ELR (cell line): ENCODE measurements at regions not wholly inside any gene's neighbourhood (a gene's known extent, or its start where the extent isn't known, plus 50 kb on each side); places are given as distances from the start of the nearest gene placed in this dataset.
"Not testable (repeated sequence)": the region's sequence is repeated elsewhere in the genome, so short reads cannot be mapped to it uniquely, and the experiment has no call there.

Experiments
- DNase-seq: peaks from one replicate; pipeline ENCODE4 v3.0.0-alpha.2; 2015; ENCODE audit warnings: low read depth

- no peak for DNase-seq
Observed at GRCh38 chr2:11877764-11878163, 131.3 kb downstream of the LPIN1 start.

- DNase-seq, result not testable (repeated sequence)
Observed at GRCh38 chr2:11885253-11885652, 138.8 kb downstream of the LPIN1 start.

GRCh38 chr2:11886899-11887298 lies 140.5 kb downstream of the LPIN1 start:
- not testable (repeated sequence) for DNase-seq

- DNase-seq, result no peak
Observed at GRCh38 chr2:11889101-11889850, 142.8 kb downstream of the LPIN1 start.

GRCh38 chr2:11889854-11890253 lies 143.4 kb downstream of the LPIN1 start:
- DNase-seq, result no peak

GRCh38 chr2:11891028-11891427 lies 144.6 kb downstream of the LPIN1 start:
- no peak for DNase-seq

GRCh38 chr2:11891671-11892440 lies 145.4 kb downstream of the LPIN1 start:
- no peak for DNase-seq

GRCh38 chr2:11896386-11896785 lies 150.0 kb downstream of the LPIN1 start:
- DNase-seq, result no peak

- no peak for DNase-seq
Observed at GRCh38 chr2:11898576-11898975, 152.1 kb downstream of the LPIN1 start.

GRCh38 chr2:11899264-11899818 lies 152.9 kb downstream of the LPIN1 start:
- DNase-seq, result peak; percentile 78

- not testable (repeated sequence) for DNase-seq
Observed at GRCh38 chr2:11900891-11901290, 154.5 kb downstream of the LPIN1 start.

GRCh38 chr2:11901351-11902069 lies 155.1 kb downstream of the LPIN1 start:
- no peak for DNase-seq

GRCh38 chr2:11903085-11903606 lies 156.7 kb downstream of the LPIN1 start:
- no peak for DNase-seq

GRCh38 chr2:11904029-11904428 lies 157.6 kb downstream of the LPIN1 start:
- DNase-seq, result no peak

GRCh38 chr2:11904941-11905340 lies 158.5 kb downstream of the LPIN1 start:
- no peak for DNase-seq

GRCh38 chr2:11907190-11907589 lies 160.8 kb downstream of the LPIN1 start:
- no peak for DNase-seq

GRCh38 chr2:11910971-11911370 lies 164.5 kb downstream of the LPIN1 start:
- no peak for DNase-seq

GRCh38 chr2:11912980-11913379 lies 166.5 kb downstream of the LPIN1 start:
- no peak for DNase-seq

- no peak for DNase-seq
Observed at GRCh38 chr2:11914455-11914854, 168.0 kb downstream of the LPIN1 start.

GRCh38 chr2:11915650-11916049 lies 169.2 kb downstream of the LPIN1 start:
- no peak for DNase-seq

- no peak for DNase-seq
Observed at GRCh38 chr2:11919953-11920352, 173.5 kb downstream of the LPIN1 start.

GRCh38 chr2:11920993-11921583 lies 174.7 kb downstream of the LPIN1 start:
- DNase-seq, result no peak
